ENCODE measurements at regions not wholly inside any gene's neighbourhood (a gene's known extent, or its start where the extent isn't known, plus 50 kb on each side); places are given as distances from the start of the nearest gene placed in this dataset.

GRCh38 chr12:34188974-34189373 is 166.7 kb downstream of the ALG10 start:
- Histone ChIP-seq H3K4me3 (no peak overlapping the region), H3K27ac (no peak overlapping the region)
- no peak for DNase-seq (ENCODE audit: low spot score)
- no peak for TF ChIP-seq CTCF (IDR thresholded peaks at IDR 0.05)

DNA sequence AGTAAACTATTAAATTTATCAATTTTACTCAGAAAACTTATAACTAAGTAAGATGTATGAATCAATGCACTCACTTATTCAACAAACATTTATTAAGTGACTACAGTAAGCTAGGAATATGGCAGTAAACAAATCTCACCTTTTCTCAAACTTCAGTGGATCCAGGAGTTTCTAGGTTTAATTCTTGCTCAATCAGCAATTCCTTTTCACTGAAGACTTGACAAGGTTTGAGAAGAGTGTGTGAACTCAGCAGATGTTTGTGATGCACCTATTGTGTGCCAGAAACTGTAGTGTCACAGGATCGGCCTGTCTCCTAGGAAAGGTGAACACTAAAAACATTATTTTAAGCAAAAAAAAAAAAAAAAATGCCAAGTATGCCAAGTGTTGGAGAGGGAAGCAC is 167.8 kb downstream of the ALG10 start:
- DNase-seq (ENCODE audit: low spot score) = no peak
- Histone ChIP-seq H3K27ac (no peak overlapping the region), H3K4me3 (no peak overlapping the region)
- TF ChIP-seq CTCF (IDR thresholded peaks at IDR 0.05) = no peak

DNA sequence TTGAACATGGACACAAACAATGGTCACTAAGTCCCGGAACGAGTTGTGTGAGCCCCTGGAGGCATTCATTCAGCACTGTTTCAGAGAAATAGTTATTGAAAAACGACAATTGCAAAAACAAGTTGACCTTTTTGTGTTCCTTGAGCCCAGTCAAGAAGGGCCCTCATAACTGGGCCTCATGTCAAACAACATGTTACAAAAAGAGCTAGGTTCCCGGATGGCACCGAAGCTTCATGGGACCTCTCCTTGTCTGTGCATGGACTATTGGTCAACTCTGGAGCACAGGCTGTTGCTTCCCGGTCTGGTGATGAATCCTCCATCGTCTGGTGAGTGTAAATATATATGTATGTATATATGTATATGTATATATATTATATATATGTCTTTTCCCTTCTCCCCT is 176.6 kb downstream of the ALG10 start:
- no peak for TF ChIP-seq CTCF (IDR thresholded peaks at IDR 0.05)
- DNase-seq (ENCODE audit: low spot score) = no peak
- no peak overlapping the region for H3K27ac ChIP-seq
- H3K4me3 ChIP-seq = no peak overlapping the region

GRCh38 chr12:34203866-34204620 is 181.7 kb downstream of the ALG10 start:
- H3K27ac ChIP-seq = no peak overlapping the region
- TF ChIP-seq CTCF (IDR thresholded peaks at IDR 0.05) = no peak
- no peak for DNase-seq (ENCODE audit: low spot score)
- H3K4me3 ChIP-seq = no peak overlapping the region

GRCh38 chr12:34204830-34205285 is 182.6 kb downstream of the ALG10 start:
- TF ChIP-seq CTCF (IDR thresholded peaks at IDR 0.05) = no peak
- H3K27ac ChIP-seq = no peak overlapping the region
- H3K4me3 ChIP-seq = no peak overlapping the region
- no peak for DNase-seq (ENCODE audit: low spot score)

GRCh38 chr12:34205401-34205800 is 183.1 kb downstream of the ALG10 start:
- TF ChIP-seq CTCF (IDR thresholded peaks at IDR 0.05) = no peak

DNA sequence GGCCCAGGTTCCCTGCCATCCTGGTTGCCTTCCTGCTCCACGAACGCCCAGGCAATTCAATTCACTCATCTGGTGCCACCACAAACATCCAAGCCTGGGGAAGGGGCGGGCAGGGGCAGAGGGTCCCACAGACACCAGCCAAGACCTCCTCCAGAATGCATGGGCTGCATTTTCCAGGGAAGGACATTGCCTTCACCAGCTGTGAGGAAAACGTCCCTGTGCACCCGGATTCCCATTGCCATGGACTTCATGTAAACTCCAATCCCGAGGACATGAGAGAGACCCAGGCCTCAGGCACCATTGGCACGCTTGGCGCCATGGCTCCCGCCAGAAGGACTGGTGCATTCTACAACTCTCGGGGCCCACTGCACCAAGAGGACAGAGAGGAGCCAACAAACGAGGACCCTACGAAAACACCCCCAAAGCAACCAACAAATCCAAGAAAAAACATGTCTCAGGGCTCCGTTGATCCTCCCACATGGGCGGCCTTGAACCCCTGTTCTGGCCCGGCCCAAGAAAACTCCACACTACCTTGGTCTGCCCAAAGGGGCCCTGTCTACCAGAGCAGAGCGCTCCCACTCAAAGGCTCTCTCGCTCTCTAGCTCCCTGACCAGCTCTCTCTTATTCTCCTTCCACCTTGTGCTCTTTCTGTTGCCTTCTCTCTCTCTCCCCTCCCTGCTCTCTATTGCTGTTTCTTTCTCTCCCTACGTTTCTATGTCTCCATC is 183.9 kb downstream of the ALG10 start:
- Histone ChIP-seq H3K4me3 (no peak overlapping the region), H3K27ac (no peak overlapping the region)
- DNase-seq (ENCODE audit: low spot score) = no peak
- no peak for TF ChIP-seq CTCF (IDR thresholded peaks at IDR 0.05)

More at GRCh38 chr12:34205401-34205800, 183.1 kb downstream of the ALG10 start:
- Histone ChIP-seq H3K27ac (no peak overlapping the region), H3K4me3 (no peak overlapping the region)
- no peak for DNase-seq (ENCODE audit: low spot score)

Measured in coronary artery (tissue), 2 donors.